ENCODE measurements at regions not wholly inside any gene's neighbourhood (a gene's known extent, or its start where the extent isn't known, plus 50 kb on each side); places are given as distances from the start of the nearest gene placed in this dataset.
A peak's percentile ranks its signal among the peaks of the same experiment; 100 is the strongest.

GRCh38 chr6:33863723-33864440, 60.1 kb upstream of the MLN start:
- no peak for DNase-seq (ENCODE audit: low spot score)

GRCh38 chr6:33863084-33863483, 59.3 kb upstream of the MLN start:
- no peak for DNase-seq (ENCODE audit: low spot score)

GRCh38 chr6:33862536-33862935, 58.7 kb upstream of the MLN start:
- no peak for DNase-seq (ENCODE audit: low spot score)

- no peak for DNase-seq (ENCODE audit: low spot score)
Observed at GRCh38 chr6:33861722-33862121, 57.9 kb upstream of the MLN start.

- peak; percentile 58 for DNase-seq (ENCODE audit: low spot score)
Observed at GRCh38 chr6:33860706-33861474, 57.1 kb upstream of the MLN start.

GRCh38 chr6:33860006-33860405, 56.2 kb upstream of the MLN start:
- DNase-seq (ENCODE audit: low spot score), result no peak

GRCh38 chr6:33858804-33859505, 55.2 kb upstream of the MLN start:
- no peak for DNase-seq (ENCODE audit: low spot score)

- no peak for DNase-seq (ENCODE audit: low spot score)
Observed at GRCh38 chr6:33857932-33858475, 54.2 kb upstream of the MLN start.

- DNase-seq (ENCODE audit: low spot score), result no peak
Observed at GRCh38 chr6:33857093-33857931, 53.5 kb upstream of the MLN start.

- no peak for DNase-seq (ENCODE audit: low spot score)
Observed at GRCh38 chr6:33856655-33857054, 52.9 kb upstream of the MLN start.

- DNase-seq (ENCODE audit: low spot score), result no peak
Observed at GRCh38 chr6:33856031-33856590, 52.3 kb upstream of the MLN start.

- no peak for DNase-seq (ENCODE audit: low spot score)
Observed at GRCh38 chr6:33854572-33855030, 50.8 kb upstream of the MLN start.

- no peak for DNase-seq (ENCODE audit: low spot score)
Observed at GRCh38 chr6:33853736-33854135, 49.9 kb upstream of the MLN start.

Measured in AG08395 (cell line).